T-helper 1 cell treated with Interleukin-12 subunit alpha and Interleukin-12 subunit beta and Interleukin-4 antibody, amounts not matched to agents 30 ng/mL and 1 ng/mL, for 36 hours (primary cell): ENCODE measurements at regions not wholly inside any gene's neighbourhood (a gene's known extent, or its start where the extent isn't known, plus 50 kb on each side); places are given as distances from the start of the nearest gene placed in this dataset.
"Not testable (repeated sequence)": the region's sequence is repeated elsewhere in the genome, so short reads cannot be mapped to it uniquely, and the experiment has no call there.

Experiments
- intact Hi-C: fragments of 100-400 bp; cut with micrococcal nuclease; formaldehyde crosslinking; loops from one replicate; pipeline ENCODE4 v1.15.1; 2024

GRCh38 chr17:22131740-22132139 is 439.4 kb downstream of the KCNJ18 start:
- intact Hi-C loops = no loop called here

- intact Hi-C loops = no loop called here
Measured at GRCh38 chr17:22138861-22139469, 446.6 kb downstream of the KCNJ18 start.

GRCh38 chr17:22142091-22142490 is 449.8 kb downstream of the KCNJ18 start:
- intact Hi-C loops = no loop called here

- intact Hi-C loops = no loop called here
Measured at GRCh38 chr17:22145605-22146178, 453.4 kb downstream of the KCNJ18 start.

- intact Hi-C loops = no loop called here
Measured at GRCh38 chr17:22158364-22158763, 466.0 kb downstream of the KCNJ18 start.

- intact Hi-C loops = no loop called here
Measured at GRCh38 chr17:22161376-22161775, 469.1 kb downstream of the KCNJ18 start.

DNA sequence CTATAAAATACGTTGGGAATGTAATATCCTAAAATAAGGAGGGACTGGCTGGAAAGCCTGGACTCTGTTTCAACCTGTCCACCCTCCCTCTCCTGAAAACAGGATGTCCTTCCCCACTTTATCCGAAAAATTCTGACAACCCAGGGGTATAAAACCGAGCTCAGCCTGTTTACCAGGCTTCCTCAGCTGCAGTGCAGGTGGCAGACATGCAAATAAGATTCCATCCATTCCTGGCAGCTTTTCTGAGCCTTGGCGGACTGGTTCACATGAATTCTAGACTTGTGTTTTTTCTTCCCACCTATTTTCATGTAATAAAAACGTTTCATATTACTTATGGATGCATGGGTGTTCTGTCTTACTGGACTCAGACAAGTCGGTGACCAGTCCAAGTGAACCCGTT is 479.3 kb downstream of the KCNJ18 start:
- intact Hi-C loops = no loop called here

- intact Hi-C loops = loop anchor here (10.0 kb wide), 1 partner anchor 62 kb away; no protein-coding TSS in a partner anchor
Measured at GRCh38 chr17:22193113-22193512, 500.8 kb downstream of the KCNJ18 start.

DNA sequence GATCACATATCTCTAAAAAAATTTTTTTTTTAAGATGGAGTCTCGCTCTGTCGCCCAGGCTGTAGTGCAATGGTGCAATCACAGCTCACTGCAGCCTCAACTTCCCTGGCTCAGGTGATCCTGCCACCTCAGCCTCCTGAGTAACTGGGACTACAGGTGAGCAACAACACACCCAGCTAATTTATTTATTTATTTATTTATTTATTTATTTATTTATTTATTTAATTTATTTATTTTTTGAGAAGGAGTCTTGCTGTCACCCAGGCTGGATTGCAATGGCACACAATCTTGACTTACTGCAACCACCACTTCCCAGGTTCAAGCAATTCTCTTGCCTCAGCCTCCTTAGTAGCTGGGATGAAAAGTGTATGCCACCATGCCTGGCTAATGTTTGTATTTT is 507.9 kb downstream of the KCNJ18 start:
- intact Hi-C loops = not testable (repeated sequence)

- intact Hi-C loops = no loop called here
Measured at GRCh38 chr17:22202702-22203101, 510.4 kb downstream of the KCNJ18 start.

GRCh38 chr17:22203208-22203715 is 510.9 kb downstream of the KCNJ18 start:
- intact Hi-C loops = no loop called here

DNA sequence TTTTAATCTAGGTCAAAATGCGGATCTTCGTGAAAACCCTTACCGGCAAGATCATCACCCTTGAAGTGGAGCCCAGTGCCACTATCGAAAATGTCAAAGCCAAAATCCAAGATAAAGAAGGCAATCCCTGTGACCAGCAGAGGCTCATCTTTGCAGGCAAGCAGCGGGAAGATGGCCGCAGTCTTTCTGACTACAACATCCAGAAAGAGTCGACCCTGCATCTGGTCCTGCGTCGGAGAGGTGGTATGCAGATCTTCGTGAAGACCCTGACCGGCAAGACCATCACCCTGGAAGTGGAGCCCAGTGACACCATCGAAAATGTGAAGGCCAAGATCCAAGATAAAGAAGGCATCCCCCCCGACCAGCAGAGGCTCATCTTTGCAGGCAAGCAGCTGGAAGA is 511.8 kb downstream of the KCNJ18 start:
- intact Hi-C loops = not testable (repeated sequence)

DNA sequence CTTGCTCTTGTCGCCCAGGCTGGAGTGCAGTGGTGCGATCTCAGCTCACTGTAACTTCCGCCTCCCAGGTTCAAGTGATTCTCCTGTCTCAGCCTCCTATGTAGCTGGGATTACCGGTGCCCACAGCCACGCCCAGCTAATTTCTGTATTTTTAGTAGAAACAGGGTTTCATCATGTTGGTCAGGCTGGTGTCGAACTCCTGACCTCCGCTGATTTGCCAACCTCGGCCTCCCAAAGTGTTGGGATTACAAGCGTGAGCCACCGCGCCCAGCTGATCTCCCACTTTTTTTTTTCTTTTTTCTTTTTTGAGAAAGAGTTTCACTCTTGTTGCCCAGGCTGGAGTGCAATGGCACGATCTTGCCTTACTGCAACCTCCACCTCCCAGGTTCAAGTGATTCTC is 517.9 kb downstream of the KCNJ18 start:
- intact Hi-C loops = not testable (repeated sequence)

- intact Hi-C loops = not testable (repeated sequence)
Measured at GRCh38 chr17:22213169-22213568, 520.8 kb downstream of the KCNJ18 start.

- intact Hi-C loops = no loop called here
Measured at GRCh38 chr17:22217135-22217534, 524.8 kb downstream of the KCNJ18 start.

- intact Hi-C loops = no loop called here
Measured at GRCh38 chr17:22221344-22221743, 529.0 kb downstream of the KCNJ18 start.

- intact Hi-C loops = not testable (repeated sequence)
Measured at GRCh38 chr17:22226477-22226876, 534.2 kb downstream of the KCNJ18 start.

- intact Hi-C loops = not testable (repeated sequence)
Measured at GRCh38 chr17:22226932-22227331, 534.6 kb downstream of the KCNJ18 start.

DNA sequence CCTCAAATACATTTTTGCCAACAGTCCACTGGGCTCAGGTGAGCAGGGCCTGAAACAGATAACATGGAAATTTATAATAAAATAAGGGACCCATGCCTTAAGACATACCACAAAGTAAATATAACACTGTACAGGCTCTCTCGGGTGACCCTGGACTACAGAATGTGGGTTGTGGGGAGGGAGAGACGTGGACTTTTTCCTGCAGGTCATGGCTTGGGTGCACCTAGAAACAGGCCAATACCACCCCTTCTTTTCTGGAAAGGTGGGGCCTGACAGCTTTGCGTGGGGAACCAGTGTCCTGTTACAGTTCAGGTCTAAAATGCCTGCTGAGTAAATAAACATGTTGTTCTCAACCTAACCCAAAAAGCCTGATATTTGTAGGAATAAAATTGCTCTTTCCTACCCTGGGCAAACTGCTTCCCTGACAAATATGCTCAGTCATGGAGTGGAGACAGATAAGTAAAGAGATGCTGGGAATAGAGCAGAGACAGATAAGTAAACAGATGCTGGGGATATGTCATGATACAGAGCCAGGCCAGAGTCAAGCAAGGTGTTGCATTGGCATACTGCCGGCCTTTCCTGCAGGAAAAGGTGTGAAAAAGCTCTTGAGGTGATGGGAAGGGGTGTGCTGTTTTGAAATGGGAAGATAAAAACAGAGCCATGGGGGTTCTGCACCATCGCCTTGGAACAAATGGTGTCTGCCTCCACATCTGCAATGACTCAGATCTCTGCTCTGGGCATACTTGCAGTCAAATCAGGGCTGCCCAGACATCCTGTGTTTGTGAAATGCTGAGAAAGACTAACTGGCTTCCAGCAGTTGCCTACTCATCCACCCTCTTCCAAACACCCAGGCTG is 535.6 kb downstream of the KCNJ18 start:
- intact Hi-C loops = not testable (repeated sequence)

- intact Hi-C loops = not testable (repeated sequence)
Measured at GRCh38 chr17:22229821-22230220, 537.5 kb downstream of the KCNJ18 start.

DNA sequence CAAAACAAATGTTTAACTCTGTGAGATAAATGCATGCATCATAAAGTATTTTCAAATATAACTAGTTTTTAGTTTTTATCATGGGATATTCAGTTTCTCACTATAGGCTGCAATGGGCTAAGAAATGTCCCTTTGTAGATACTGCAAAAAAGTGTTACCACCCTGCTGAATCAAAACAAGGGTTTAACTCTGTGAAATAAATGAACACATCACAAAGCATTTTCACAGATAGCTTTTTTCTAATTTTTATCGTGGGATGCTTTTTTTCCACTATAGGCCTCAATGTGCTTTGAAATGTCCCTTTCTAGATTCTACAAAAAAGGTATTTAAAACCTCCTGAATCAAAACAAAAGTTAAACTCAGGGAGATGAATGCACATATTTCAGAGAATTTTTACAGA is 541.1 kb downstream of the KCNJ18 start:
- intact Hi-C loops = no loop called here

DNA sequence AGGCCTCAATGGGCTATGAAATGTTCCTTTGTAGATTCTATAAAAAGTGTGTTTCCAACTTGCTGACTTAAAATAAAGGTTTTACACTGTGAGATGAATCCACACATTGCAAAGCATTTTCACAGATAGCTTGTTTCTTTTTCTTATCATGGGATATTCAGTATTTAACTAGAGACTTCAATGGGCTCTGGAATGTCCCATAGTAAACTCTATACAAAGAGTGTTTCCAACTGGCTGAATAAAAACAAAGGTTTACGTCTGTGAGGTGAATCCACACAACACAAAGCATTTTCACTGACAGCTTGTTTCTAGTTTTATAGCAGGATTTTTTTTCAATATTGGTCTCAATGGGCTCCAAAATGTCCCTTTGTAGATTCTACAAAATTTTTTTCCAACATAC is 550.1 kb downstream of the KCNJ18 start:
- intact Hi-C loops = no loop called here
